GM23338 (cell line): ENCODE measurements at regions not wholly inside any gene's neighbourhood (a gene's known extent, or its start where the extent isn't known, plus 50 kb on each side); places are given as distances from the start of the nearest gene placed in this dataset.

Experiments used
- ATAC-seq: fragments of 200-7000 bp; cut with Tn5 transposase; 3 replicates; pipeline ENCODE4 v1.9.1; 2020
- DNase-seq: peaks from one replicate; pipeline ENCODE4 v3.0.0-alpha.2; 2015; ENCODE audit warnings: low spot score
- H2AFZ ChIP-seq: fragments of 200-600 bp; sonication (generic); 2 replicates; pipeline ENCODE4 v1.8.0; 2016; ENCODE audit warnings: antibody characterized with exemption, mild to moderate bottlenecking, moderate library complexity
- H3F3A ChIP-seq: fragments of 200-600 bp; sonication (generic); replicated peaks from 2 replicates; pipeline ENCODE4 v1.8.0; 2017; ENCODE audit warnings: antibody characterized with exemption, mixed run types, low read depth
- H3K27ac ChIP-seq: fragments of 200-600 bp; sonication (generic); 2 replicates; pipeline ENCODE4 v1.6.1; 2016; ENCODE audit warnings: low read depth
- H3K27me3 ChIP-seq: fragments of 200-600 bp; sonication (generic); 2 replicates; pipeline ENCODE4 v1.8.0; 2016; ENCODE audit warnings: mild to moderate bottlenecking, mixed run types, moderate library complexity; ENCODE audit not compliant: insufficient read depth
- H3K36me3 ChIP-seq: fragments of 200-600 bp; sonication (generic); 2 replicates; pipeline ENCODE4 v1.8.0; 2016; ENCODE audit warnings: mild to moderate bottlenecking; ENCODE audit not compliant: insufficient read depth
- H3K4me1 ChIP-seq: fragments of 200-600 bp; sonication (generic); 2 replicates; pipeline ENCODE4 v1.8.0; 2016; ENCODE audit warnings: mild to moderate bottlenecking, moderate library complexity; ENCODE audit not compliant: insufficient read depth
- H3K4me2 ChIP-seq: fragments of 200-600 bp; sonication (generic); 2 replicates; pipeline ENCODE4 v1.7.1; 2017; ENCODE audit warnings: mixed run types
- H3K4me3 ChIP-seq: fragments of 200-600 bp; sonication (generic); 2 replicates; pipeline ENCODE4 v1.6.1; 2016; ENCODE audit warnings: mixed run types
- H3K79me2 ChIP-seq: fragments of 200-600 bp; sonication (generic); replicated peaks from 2 replicates; pipeline ENCODE4 v1.8.0; 2017; ENCODE audit warnings: mild to moderate bottlenecking; ENCODE audit not compliant: insufficient read depth
- H3K9me2 ChIP-seq: fragments of 200-600 bp; sonication (generic); 2 replicates; pipeline ENCODE4 v1.8.0; 2017; ENCODE audit not compliant: insufficient read depth
- H4K20me1 ChIP-seq: fragments of 200-600 bp; sonication (generic); replicated peaks from 2 replicates; pipeline ENCODE4 v1.8.0; 2017; ENCODE audit warnings: mild to moderate bottlenecking; ENCODE audit not compliant: insufficient read depth
- H3K27ac Mint-ChIP-seq: 2 replicates; pipeline ENCODE4 v1.8.0; 2020; ENCODE audit warnings: inconsistent platforms, mild to moderate bottlenecking, moderate library complexity, mixed read lengths
- H3K27me3 Mint-ChIP-seq: 3 replicates; pipeline ENCODE4 v1.8.0; 2022; ENCODE audit warnings: low read depth, mild to moderate bottlenecking, moderate library complexity, mixed read lengths, inconsistent platforms; ENCODE audit not compliant: insufficient read depth, poor library complexity
- H3K36me3 Mint-ChIP-seq: 3 replicates; pipeline ENCODE4 v1.8.0; 2021; ENCODE audit warnings: low read depth, mild to moderate bottlenecking, inconsistent platforms, moderate library complexity, mixed read lengths
- H3K4me1 Mint-ChIP-seq: 3 replicates; pipeline ENCODE4 v1.8.0; 2020; ENCODE audit warnings: mild to moderate bottlenecking, inconsistent platforms, mixed read lengths
- H3K4me3 Mint-ChIP-seq: 3 replicates; pipeline ENCODE4 v1.8.0; 2021; ENCODE audit warnings: moderate library complexity, mild to moderate bottlenecking, inconsistent platforms, mixed read lengths
- H3K9me3 Mint-ChIP-seq: 3 replicates; pipeline ENCODE4 v1.8.0; 2020; ENCODE audit warnings: moderate library complexity, mild to moderate bottlenecking, inconsistent platforms, mixed read lengths
- CTCF ChIP-seq, 2 experiments: fragments of 200-600 bp in 1 of 2; sonication (generic) in 1 of 2; conservative IDR thresholded peaks; 2 replicates each; pipeline versions ENCODE4 v1.5.1 to v1.6.1; 2016 to 2017; ENCODE audit warnings: antibody characterized with exemption in 2 of 2, low read depth in 2 of 2, mild to moderate bottlenecking in 2 of 2, moderate library complexity in 1 of 2
- ETS1 ChIP-seq: IDR thresholded peaks from 2 replicates; pipeline ENCODE4 v1.6.1; 2016; ENCODE audit warnings: antibody characterized with exemption
- EZH2 ChIP-seq: fragments of 200-600 bp; sonication (generic); IDR thresholded peaks from one replicate; pipeline ENCODE4 v1.8.0; 2017; ENCODE audit warnings: antibody characterized with exemption, mild to moderate bottlenecking, low read depth; ENCODE audit not compliant: unreplicated experiment
- EZH2phosphoT487 ChIP-seq: fragments of 200-600 bp; sonication (generic); IDR thresholded peaks from one replicate; pipeline ENCODE4 v1.8.1; 2018; ENCODE audit warnings: antibody characterized with exemption; ENCODE audit not compliant: unreplicated experiment
- JUNB ChIP-seq: IDR thresholded peaks from one replicate; pipeline ENCODE4 v1.6.1; 2016; ENCODE audit warnings: antibody characterized with exemption; ENCODE audit not compliant: unreplicated experiment
- STAT1 ChIP-seq: IDR thresholded peaks from one replicate; pipeline ENCODE4 v1.6.1; 2016; ENCODE audit warnings: antibody characterized with exemption; ENCODE audit not compliant: unreplicated experiment
- ZNF331 ChIP-seq: fragments of 250-450 bp; sonication (Bioruptor Pico); IDR thresholded peaks from 2 replicates; pipeline ENCODE4 v1.5.0; 2020; ENCODE audit warnings: low read depth, mild to moderate bottlenecking, moderate library complexity
- ZNF462 ChIP-seq: fragments of 250-450 bp; sonication (Bioruptor Pico); IDR thresholded peaks from 2 replicates; pipeline ENCODE4 v1.5.0; 2020; ENCODE audit warnings: mild to moderate bottlenecking, moderate library complexity

GRCh38 chr1:80847904-80848303 lies 952.8 kb upstream of the ADGRL2 start (continued):
- no peak for TF ChIP-seq CTCF (conservative IDR thresholded peaks at IDR 0.05; ENCODE audit: low read depth in 2 of 2)

GRCh38 chr1:80846966-80847365 lies 953.8 kb upstream of the ADGRL2 start:
- Histone ChIP-seq H3K4me3 (no peak overlapping the region), H3K9me2 (peaks cover 3% of the 10 kb centered on the region; the same call in 1 of the 2 replicates), H3K36me3 (no peaks in the 10 kb centered on the region; the same call in 1 of the 2 replicates), H3F3A (no peaks in the 10 kb centered on the region), H4K20me1 (no peaks in the 10 kb centered on the region), H3K79me2 (no peaks in the 10 kb centered on the region), H2AFZ (no peak overlapping the region), H3K27ac (no peak overlapping the region), H3K4me1 (no peaks in the 10 kb centered on the region), H3K27me3 (no peaks in the 10 kb centered on the region), H3K4me2 (no peak overlapping the region)
- Mint-ChIP-seq H3K9me3 (peaks cover 3% of the 10 kb centered on the region), H3K36me3 (peaks cover 2% of the 10 kb centered on the region; the same call in 2 of the 3 replicates), H3K27ac (no peak overlapping the region), H3K4me1 (no peaks in the 10 kb centered on the region), H3K27me3 (no peaks in the 10 kb centered on the region), H3K4me3 (no peak overlapping the region)
- DNase-seq: no peak
- no peak for TF ChIP-seq JUNB
- no peak for ATAC-seq

- DNase-seq (no peak), ATAC-seq (no peak)
- Histone ChIP-seq H4K20me1 (no peaks in the 10 kb centered on the region), H3F3A (no peaks in the 10 kb centered on the region), H3K36me3 (no peaks in the 10 kb centered on the region; the same call in 1 of the 2 replicates), H3K79me2 (no peaks in the 10 kb centered on the region), H3K27ac (no peak overlapping the region), H3K9me2 (peaks cover 3% of the 10 kb centered on the region; the same call in 1 of the 2 replicates), H3K4me1 (no peaks in the 10 kb centered on the region), H3K27me3 (no peaks in the 10 kb centered on the region), H2AFZ (no peak overlapping the region), H3K4me3 (no peak overlapping the region), H3K4me2 (no peak overlapping the region)
- Mint-ChIP-seq H3K4me1 (peaks cover 4% of the 10 kb centered on the region), H3K4me3 (no peak overlapping the region), H3K36me3 (peaks cover 14% of the 10 kb centered on the region; the same call in 2 of the 3 replicates), H3K9me3 (peaks cover 14% of the 10 kb centered on the region), H3K27me3 (peaks cover 1% of the 10 kb centered on the region), H3K27ac (no peak overlapping the region)
- TF ChIP-seq ZNF331 (no peak), ETS1 (no peak), EZH2 (no peak), STAT1 (no peak), ZNF462 (CRISPR knock-in tag) (no peak), EZH2phosphoT487 (no peak)
Observed at GRCh38 chr1:80842796-80843195, 957.9 kb upstream of the ADGRL2 start.
